DND-41 (cell line): ENCODE measurements at regions not wholly inside any gene's neighbourhood (a gene's known extent, or its start where the extent isn't known, plus 50 kb on each side); places are given as distances from the start of the nearest gene placed in this dataset.

Source experiments
- ATAC-seq: fragments of 200-7000 bp; cut with Tn5 transposase; 3 replicates; pipeline ENCODE4 v1.9.1; 2021; ENCODE audit warnings: low read depth; ENCODE audit not compliant: insufficient read depth
- DNase-seq: peaks from one replicate; pipeline ENCODE4 v3.0.0-alpha.2; 2020
- H2AFZ ChIP-seq: 2 replicates; pipeline ENCODE4 v1.6.0; 2012; ENCODE audit warnings: low read depth, low read length
- H3K27ac ChIP-seq: 2 replicates; pipeline ENCODE4 v1.5.1; 2012; ENCODE audit warnings: low read length, inconsistent platforms
- H3K27me3 ChIP-seq: fragments of 200-600 bp; sonication (generic); 2 replicates; pipeline ENCODE4 v1.6.0; 2012; ENCODE audit warnings: low read length, mild to moderate bottlenecking, inconsistent platforms; ENCODE audit not compliant: insufficient read depth, poor library complexity
- H3K36me3 ChIP-seq: 2 replicates; pipeline ENCODE4 v1.5.1; 2012; ENCODE audit warnings: low read length, inconsistent platforms; ENCODE audit not compliant: insufficient read depth
- H3K4me1 ChIP-seq: 2 replicates; pipeline ENCODE4 v1.5.1; 2012; ENCODE audit warnings: mild to moderate bottlenecking, low read length; ENCODE audit not compliant: insufficient read depth
- H3K4me2 ChIP-seq: 2 replicates; pipeline ENCODE4 v1.6.0; 2012; ENCODE audit warnings: mild to moderate bottlenecking, moderate library complexity, low read length, inconsistent platforms; ENCODE audit not compliant: insufficient read depth
- H3K4me3 ChIP-seq, 2 experiments: fragments of 200-600 bp in 1 of 2; shearing (Covaris generic) in 1 of 2; 2 replicates each; pipeline ENCODE4 v1.5.1; 2012 to 2016; ENCODE audit warnings: inconsistent platforms in 2 of 2, low read length in 2 of 2, mild to moderate bottlenecking in 2 of 2, low read depth in 1 of 2, moderate library complexity in 1 of 2
- H3K79me2 ChIP-seq: 2 replicates; pipeline ENCODE4 v1.6.0; 2012; ENCODE audit warnings: low read length, inconsistent platforms; ENCODE audit not compliant: insufficient read depth
- H3K9ac ChIP-seq: 2 replicates; pipeline ENCODE4 v1.6.0; 2012; ENCODE audit warnings: low read depth, mild to moderate bottlenecking, inconsistent platforms, low read length, moderate library complexity
- H3K9me3 ChIP-seq: 2 replicates; pipeline ENCODE4 v1.5.1; 2012; ENCODE audit warnings: low read length, moderate library complexity, mild to moderate bottlenecking, inconsistent platforms; ENCODE audit not compliant: insufficient read depth, severe bottlenecking
- H4K20me1 ChIP-seq: 2 replicates; pipeline ENCODE4 v1.6.0; 2012; ENCODE audit warnings: low read length; ENCODE audit not compliant: insufficient read depth
- CTCF ChIP-seq: IDR thresholded peaks from 2 replicates; pipeline ENCODE4 v1.5.1; 2012; ENCODE audit warnings: borderline replicate concordance, low read length, moderate library complexity, mild to moderate bottlenecking; ENCODE audit not compliant: poor library complexity, severe bottlenecking; ENCODE audit errors: extremely low read depth
- EZH2 ChIP-seq: IDR thresholded peaks from 3 replicates; pipeline ENCODE4 v1.6.1; 2012; ENCODE audit warnings: borderline replicate concordance, low read depth, mild to moderate bottlenecking, moderate library complexity, low read length, inconsistent platforms; ENCODE audit not compliant: severe bottlenecking

- TF ChIP-seq CTCF = no peak
- H3K4me2 ChIP-seq = no peak overlapping the region
- H3K4me3 ChIP-seq = no peak overlapping the region
- no peak overlapping the region for H3K9ac ChIP-seq
- no peak overlapping the region for H2AFZ ChIP-seq
- H3K9me3 ChIP-seq = peaks cover 30% of the 10 kb centered on the region
- H3K27me3 ChIP-seq = no peaks in the 10 kb centered on the region
- H4K20me1 ChIP-seq = no peaks in the 10 kb centered on the region
- no peaks in the 10 kb centered on the region for H3K4me1 ChIP-seq
- no peak for ATAC-seq
- H3K79me2 ChIP-seq = no peaks in the 10 kb centered on the region
- H3K27ac ChIP-seq = no peak overlapping the region
- H3K36me3 ChIP-seq = no peaks in the 10 kb centered on the region
- peak; percentile 39 for DNase-seq
Measured at GRCh38 chr13:73440296-73440895, 381.6 kb downstream of the KLF5 start.

- Histone ChIP-seq H3K27me3 (no peaks in the 10 kb centered on the region), H3K27ac (no peak overlapping the region), H2AFZ (no peak overlapping the region), H4K20me1 (no peaks in the 10 kb centered on the region), H3K9me3 (peaks cover 6% of the 10 kb centered on the region), H3K4me1 (no peaks in the 10 kb centered on the region), H3K4me2 (no peak overlapping the region), H3K4me3 (no peak overlapping the region), H3K9ac (no peak overlapping the region), H3K79me2 (no peaks in the 10 kb centered on the region), H3K36me3 (no peaks in the 10 kb centered on the region)
- ATAC-seq = no peak
- DNase-seq = no peak
- TF ChIP-seq EZH2 (no peak), CTCF (no peak)
Measured at GRCh38 chr13:73433890-73434289, 375.1 kb downstream of the KLF5 start.

GRCh38 chr13:73433458-73433857, 374.7 kb downstream of the KLF5 start:
- no peak overlapping the region for H3K9ac ChIP-seq
- no peaks in the 10 kb centered on the region for H3K36me3 ChIP-seq
- ATAC-seq = no peak
- TF ChIP-seq CTCF = no peak
- no peak for TF ChIP-seq EZH2
- H3K27ac ChIP-seq = no peak overlapping the region
- H4K20me1 ChIP-seq = no peaks in the 10 kb centered on the region
- peaks cover 5% of the 10 kb centered on the region for H3K9me3 ChIP-seq
- no peaks in the 10 kb centered on the region for H3K27me3 ChIP-seq
- H3K4me3 ChIP-seq = no peak overlapping the region
- H3K4me1 ChIP-seq = no peaks in the 10 kb centered on the region
- no peak overlapping the region for H3K4me2 ChIP-seq
- no peak overlapping the region for H2AFZ ChIP-seq
- no peaks in the 10 kb centered on the region for H3K79me2 ChIP-seq
- no peak for DNase-seq

GRCh38 chr13:73429701-73430100, 370.9 kb downstream of the KLF5 start:
- no peak overlapping the region for H3K27ac ChIP-seq
- no peak for ATAC-seq
- H3K9me3 ChIP-seq = no peaks in the 10 kb centered on the region
- H3K36me3 ChIP-seq = no peaks in the 10 kb centered on the region
- H3K4me1 ChIP-seq = no peaks in the 10 kb centered on the region
- no peak overlapping the region for H3K4me2 ChIP-seq
- no peaks in the 10 kb centered on the region for H3K27me3 ChIP-seq
- H3K9ac ChIP-seq = no peak overlapping the region
- H2AFZ ChIP-seq = no peak overlapping the region
- H4K20me1 ChIP-seq = no peaks in the 10 kb centered on the region
- H3K4me3 ChIP-seq = no peak overlapping the region
- no peak for DNase-seq
- no peaks in the 10 kb centered on the region for H3K79me2 ChIP-seq
- no peak for TF ChIP-seq CTCF
- no peak for TF ChIP-seq EZH2
